Activated CD4-positive, alpha-beta T cell treated with anti-CD3 and anti-CD28 coated beads for 1 hour (primary cell): ENCODE measurements at regions not wholly inside any gene's neighbourhood (a gene's known extent, or its start where the extent isn't known, plus 50 kb on each side); places are given as distances from the start of the nearest gene placed in this dataset.

ENCODE experiments used
- DNase-seq: peaks from one replicate; pipeline ENCODE4 v3.0.0-alpha.2; 2020

DNA sequence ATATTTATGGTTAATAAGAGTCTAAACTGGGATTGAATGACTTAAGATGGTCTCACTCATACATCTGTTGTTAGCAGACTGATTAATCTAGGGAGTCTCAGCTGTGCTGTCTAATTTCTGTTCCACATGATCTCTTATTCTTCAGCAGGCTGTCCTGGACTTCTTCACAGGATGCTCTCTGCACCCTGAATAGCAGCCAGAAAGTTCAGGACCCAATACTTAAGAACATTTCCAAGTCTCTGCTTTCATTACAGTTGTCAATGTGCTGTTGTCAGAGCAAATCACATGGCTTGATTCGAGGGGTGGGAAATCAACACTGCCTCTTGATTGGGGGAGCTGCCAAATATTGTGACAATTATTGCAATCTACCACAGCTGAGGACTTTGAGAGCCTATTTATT lies 627.1 kb upstream of the SLC8A1 start:
- DNase-seq: no peak

DNA sequence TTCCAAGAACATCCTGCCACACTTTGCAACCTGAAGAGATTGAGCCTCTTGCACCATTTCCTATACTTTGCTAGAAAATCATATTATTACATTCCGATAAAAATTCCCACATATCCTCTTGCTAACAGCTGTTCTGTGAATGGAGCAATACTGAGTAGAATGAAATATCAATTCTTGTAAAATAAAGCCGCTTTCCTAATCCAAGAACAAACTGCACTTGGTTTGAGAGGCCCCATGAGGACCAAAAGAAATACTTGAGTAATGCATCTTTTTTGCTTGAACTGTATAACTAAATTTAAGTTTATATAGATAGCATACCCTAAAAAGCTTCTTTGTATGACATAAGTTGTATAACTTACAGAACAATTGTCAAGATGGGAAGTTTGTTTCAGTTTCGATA lies 632.4 kb upstream of the SLC8A1 start:
- no peak for DNase-seq

DNA sequence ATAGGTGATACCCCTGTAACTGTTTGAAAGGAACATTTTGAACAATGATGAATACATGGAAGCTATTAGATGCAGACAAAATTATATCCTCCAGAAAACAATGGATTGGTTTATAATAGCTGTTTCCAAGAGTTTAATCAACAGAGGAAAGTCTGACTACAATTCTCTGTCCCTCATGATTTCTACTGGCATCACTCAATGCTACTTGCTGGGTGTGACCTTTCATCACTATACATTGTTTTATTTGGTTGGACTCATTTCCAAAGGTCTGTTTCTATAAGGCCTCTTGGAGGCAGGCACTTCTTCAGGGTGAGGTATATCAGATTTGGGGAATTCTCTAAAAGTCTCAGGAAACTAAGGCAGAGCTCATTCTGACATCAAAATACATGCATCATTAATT lies 636.1 kb upstream of the SLC8A1 start:
- no peak for DNase-seq

DNA sequence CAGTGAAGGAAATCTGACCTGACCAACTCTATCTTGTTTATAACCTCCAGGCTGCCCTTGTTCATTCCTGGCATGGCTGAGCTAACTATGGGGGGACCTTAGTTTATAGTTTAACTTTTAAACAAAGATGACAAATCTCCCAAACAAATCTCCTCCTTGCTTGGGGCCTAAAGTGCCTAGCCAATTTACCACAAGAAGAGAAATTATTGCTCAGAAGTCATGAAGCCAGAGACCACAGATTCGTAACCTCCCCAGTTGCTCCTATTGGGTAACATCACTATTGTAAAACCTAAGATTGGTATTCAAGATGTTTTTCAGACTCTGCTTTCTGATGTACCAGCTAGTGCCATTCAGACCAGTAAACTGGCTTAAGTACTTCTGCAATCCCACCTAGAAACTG lies 649.4 kb upstream of the SLC8A1 start:
- DNase-seq: no peak

DNA sequence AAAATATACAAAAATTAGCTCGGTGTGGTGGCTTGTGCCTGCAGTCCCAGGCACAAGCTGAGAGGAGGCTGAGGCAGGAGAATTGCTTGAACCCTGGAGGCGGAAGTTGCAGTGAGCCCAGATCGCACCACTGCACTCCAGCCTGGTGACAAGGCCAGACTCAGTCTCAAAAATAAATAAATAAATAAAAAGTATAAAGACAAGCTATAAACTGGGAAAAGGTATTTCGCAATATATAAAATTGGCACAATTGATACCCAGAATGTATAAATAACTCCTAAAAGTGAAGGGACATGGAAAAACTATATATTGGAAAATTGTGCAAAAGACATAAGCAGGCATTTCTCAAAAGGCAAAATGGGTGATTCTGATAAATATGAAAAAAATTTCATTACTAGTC lies 657.9 kb upstream of the SLC8A1 start:
- DNase-seq: no peak

DNA sequence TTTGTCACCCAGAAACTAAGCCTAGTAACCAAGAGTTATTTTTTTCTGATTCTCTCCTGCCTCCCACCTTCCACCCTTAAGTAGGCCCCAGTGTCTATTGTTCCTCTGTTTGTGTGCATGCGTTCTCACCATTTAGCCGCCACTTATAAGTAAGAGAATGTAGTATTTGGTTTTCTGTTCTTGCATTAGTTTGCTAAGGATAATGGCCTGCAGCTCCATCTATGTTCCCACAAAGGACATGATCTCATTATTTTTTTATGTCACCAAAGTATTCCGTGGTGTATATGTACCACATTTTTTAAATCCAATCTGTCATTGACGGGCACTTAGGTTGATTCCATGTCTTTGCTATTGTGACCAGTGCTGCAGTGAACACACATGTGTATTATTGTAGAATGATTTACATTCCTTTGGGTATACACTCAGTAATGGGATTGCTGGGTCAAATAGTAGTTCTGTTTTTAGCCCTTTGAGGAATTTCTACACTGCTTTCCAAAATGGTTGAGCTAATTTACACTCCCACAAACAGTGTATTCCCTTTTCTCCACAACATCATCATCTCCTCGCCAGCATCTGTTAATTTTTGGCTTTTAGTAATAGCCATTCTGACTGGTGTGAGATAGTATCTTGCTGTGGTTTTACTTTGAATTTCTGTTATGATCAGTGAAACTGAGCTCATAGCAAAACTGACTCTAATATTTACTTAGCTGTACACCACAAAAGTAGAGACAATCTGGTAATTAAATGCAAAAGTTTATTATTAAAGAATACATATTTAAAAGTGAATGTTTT lies 660.1 kb upstream of the SLC8A1 start:
- DNase-seq: no peak

DNA sequence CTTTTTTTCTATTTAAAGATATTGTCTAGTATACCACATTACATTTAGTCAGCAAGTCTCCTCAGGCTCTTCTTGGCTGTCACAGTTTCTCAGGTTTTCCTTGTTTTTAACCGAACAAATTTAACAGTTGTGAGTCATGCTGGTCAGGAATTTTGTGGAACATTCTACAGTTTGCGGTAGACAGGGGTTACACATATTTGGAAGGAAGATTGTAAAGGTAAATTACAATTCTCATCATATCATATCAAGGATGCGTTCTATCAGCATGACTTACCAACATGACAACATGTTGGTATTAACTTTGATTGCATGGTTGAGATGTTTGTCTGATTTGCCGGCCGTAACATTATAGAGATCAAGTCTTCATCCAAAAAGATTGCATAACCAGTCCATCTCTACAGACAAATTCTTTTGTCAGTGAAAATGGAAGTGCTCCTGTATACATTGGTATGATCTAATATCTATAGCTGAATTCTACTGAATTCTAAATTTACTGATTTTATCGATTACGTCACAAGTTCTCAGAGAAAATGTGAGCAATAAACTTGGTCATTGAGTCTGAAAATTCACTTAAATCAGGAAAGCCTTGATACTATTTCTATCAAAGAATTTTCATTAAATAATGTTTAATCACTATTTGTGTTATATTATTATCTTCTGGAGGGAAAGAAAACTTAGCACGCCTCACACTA lies 664.4 kb upstream of the SLC8A1 start:
- no peak for DNase-seq

DNA sequence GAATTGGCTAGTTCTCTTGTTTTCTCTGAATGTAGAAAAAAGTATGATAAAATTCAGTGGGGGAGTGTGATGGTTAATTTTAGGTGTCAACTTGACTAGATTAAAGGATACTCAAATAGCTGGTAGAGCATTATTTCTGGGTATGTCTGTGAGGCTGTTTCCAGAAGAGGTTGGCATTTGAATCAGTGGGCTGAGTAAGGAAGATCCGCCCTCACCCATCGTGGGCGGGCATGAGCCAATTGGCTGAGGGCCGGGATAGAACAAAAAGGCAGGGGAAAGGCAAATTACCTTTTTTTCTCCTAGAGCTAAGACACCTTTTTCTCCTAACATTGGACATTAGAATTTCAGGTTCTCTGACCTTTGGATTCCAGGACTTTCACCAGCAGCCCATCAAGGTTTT lies 667.6 kb upstream of the SLC8A1 start:
- DNase-seq: no peak

DNA sequence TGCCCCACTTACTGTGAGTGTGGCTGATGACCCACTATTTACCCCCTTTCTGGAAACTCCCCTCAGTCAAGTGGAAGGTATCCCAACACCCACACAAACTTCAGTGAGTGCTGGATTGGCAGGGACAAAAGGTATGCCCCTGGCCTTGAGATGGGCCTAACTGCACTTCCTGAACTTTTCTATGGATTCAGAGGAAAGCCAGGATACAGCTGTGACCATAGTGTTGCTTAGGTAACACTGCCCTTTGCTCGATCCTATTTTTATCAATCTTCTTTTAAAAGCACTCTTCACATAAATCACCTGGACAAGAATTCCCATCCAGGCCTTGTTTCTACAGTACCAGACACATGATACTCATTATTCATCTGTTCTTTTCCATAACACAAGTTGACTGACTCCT lies 671.5 kb upstream of the SLC8A1 start:
- no peak for DNase-seq

DNA sequence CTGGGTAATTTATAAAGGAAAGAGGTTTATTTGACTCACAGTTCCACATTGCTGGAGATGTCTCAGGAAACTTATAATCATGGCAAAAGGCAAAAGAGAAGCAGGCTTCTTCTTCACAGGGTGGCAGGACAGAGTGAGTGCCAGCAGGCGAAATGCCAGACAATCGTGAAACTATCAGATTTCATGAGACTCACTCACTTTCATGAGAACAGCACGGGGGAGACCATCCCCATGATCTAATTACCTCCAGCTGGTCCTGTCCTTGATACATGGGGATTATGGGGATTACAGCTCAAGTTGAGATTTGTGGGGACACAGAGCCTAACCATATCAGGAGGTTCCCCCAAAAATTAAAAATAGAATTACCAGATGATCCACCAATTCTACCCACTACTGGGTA lies 675.5 kb upstream of the SLC8A1 start:
- DNase-seq: no peak

DNA sequence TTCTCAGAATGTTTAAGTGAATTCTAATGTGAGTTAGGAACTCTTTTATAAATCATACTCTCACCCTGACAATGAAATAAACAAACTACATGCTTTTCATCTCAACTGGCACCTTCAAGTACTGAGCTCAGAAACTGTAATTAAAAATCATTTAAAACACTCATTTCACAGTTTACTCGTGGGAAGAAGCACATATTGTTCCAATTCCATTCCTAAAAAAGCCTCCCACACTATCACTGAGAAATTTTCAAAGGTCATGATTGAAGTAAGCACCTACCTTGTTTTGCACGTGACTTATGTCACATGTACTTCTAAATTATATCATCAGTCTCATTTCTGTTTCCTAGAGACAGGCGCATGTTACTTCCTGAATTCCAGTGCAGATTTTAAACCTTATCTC lies 678.1 kb upstream of the SLC8A1 start:
- DNase-seq: no peak

DNA sequence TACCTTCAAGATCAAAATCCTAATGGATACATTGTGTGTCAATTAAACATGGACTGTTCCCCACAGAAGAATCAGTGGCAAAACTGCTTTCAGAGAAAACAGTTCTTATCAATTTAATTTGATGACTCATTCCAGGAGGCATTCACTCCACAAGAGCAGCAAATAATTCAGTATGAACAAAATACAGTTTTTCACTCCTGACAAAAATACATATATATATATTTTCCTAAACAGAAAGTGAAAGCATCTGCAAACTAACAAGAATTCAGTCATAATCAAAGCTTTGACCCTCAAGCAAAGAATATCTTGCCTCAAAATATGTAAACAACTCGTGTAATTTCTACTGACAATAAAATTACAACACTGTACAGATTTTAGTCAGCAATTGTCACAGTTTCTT lies 685.1 kb upstream of the SLC8A1 start:
- DNase-seq: no peak

DNA sequence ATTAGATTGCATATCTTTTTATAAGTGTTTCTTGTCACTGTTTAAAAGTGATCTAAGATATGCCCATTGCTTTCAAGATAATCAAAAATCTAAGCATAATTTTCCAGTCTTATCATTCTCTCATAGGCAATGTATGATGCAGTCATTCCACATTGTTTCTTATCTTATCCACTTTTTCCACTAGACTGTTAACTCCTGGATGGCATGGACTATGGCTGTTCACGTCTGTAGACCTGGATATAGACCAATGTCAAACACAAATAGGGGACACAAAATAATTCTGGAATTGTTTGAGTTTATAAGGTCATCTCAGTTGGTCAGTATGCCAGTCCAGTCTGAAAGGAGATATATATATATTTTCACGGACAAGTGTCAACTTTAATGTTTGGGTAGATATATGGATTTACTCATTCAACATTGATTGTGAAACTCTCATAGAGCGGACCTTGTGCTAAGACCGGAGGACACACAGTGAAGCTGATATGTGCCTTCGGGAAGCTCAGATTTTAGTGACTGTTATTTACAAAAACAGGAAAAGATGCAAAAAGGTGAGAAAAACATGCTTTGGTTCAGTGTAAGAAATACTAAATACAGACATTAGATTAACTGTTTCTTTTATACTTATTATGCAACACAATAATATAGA lies 689.4 kb upstream of the SLC8A1 start:
- DNase-seq: no peak

DNA sequence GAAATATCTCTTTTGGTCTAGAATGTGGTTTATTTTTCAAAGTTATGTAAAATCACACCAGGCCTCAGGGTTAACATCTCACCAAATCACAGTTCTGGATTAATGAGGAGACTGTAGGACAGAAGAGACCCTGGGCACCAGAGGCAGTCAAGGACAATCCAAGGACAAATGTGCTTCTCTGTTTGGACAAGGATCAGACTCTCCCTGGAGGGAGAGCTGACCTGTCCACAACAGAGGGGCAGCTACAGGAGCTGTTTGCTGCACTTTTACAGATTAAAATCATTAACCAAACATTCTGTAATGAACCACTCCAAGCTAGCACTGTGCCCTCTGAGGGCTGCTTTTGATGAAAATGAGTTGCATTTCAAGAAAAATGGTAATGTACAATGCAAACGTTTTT lies 690.6 kb upstream of the SLC8A1 start:
- no peak for DNase-seq

DNA sequence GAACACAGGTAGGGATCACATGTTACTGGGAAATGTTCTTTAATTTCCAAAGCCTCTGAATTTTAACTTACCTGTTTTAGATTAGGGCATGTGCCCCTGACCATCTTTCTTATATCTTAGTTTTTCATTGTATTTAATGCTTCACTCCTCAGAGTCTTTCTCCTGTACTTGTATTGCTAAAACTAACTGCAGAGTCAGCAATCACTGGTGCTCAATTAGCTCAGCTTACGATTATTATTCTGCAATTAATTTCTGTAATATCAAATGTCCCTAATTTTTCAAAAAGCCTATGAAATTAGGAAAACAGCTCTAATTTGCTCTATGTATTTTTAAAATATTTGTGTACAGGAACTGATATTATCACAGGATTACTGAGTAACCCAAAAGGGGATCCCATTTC lies 693.2 kb upstream of the SLC8A1 start:
- DNase-seq: no peak

DNA sequence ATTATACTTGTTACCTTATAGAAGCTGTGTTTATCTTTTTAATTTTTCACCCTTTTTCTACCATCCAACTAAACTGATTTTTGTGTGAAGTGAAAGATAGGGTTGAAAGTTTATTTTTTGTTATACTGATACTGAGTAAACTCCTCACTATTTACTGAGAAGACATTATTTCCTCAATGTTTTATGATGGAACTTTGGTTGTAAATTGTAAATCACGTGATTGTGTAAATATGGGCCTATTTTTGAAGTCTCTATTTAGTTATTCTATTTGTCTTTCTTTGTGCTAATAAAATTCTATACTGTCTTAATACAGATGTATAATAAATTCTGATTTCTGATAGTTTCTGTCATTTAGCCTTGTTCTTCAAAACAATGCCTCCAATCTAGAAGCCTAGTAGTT lies 697.2 kb upstream of the SLC8A1 start:
- no peak for DNase-seq

DNA sequence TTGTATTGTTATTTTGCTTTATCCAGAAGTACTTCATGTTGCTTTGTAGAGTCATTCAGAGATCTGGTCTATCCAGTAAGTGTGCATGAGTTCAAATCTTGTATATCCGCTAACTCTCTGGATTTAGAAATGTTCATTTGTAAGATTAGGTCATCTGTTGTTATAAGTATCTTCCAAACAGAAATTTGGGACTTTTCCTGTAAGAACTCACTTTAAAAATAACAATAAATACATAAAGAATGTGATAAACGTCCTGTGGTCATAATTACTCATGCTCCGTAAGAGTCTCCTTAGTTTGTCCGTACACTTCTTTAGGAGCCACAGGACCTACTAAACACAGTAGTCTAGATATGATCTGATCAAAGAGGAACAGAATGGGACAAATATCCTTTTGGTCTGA lies 699.9 kb upstream of the SLC8A1 start:
- no peak for DNase-seq

DNA sequence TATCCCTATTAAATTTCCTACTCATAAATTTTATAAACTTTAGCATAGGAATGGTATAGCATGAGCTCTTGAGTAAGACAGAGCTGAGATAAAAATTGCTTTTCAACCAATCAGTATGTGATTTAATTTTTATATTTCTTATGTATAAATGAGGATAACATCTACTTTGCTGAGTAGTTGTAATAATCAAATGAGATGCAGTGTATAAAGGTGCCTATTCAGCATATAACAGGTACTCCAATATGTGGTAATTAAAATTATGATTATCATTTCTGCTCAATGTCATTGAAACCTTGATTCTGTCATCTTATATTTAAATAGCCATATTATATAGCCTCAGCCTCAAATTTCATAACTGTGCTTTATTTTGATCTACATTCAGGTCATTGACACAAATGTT lies 700.4 kb upstream of the SLC8A1 start:
- no peak for DNase-seq

DNA sequence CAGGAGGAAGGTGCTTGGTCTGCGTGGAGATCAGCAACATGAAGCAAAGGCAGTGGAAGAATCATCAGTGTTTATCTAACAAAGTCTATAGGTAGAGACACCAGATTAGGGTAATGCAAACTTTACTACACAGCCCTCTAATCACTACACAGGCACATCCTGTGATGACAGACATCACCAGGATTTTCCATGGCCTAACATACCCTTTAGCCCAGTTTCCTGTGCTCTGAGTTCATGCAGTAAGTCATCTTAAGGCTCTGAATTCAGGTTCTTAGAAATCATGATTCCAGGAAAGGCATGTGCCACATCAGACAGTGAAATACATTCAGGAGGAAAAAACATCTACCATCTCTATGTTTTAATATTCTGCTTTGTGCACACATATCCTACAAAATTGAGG lies 708.5 kb upstream of the SLC8A1 start:
- no peak for DNase-seq

DNA sequence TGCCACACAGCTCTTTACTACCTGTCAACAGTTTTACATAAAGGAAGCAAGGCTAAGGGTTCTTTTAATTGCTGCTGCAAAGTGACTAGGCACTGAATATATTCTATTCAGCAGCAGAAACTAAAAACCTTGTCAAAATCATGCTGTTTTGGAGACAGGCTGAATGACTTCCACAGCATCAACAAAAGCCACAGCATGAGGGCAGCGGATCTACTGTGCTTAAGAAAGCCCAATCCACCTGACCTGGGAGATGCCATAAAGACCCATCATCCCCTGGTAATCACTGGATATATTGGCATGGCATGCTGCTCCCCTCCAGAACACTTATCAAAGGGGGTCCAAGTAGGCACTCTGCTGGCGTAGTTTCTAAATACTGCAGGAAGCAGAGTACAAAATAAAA lies 715.1 kb upstream of the SLC8A1 start:
- no peak for DNase-seq

DNA sequence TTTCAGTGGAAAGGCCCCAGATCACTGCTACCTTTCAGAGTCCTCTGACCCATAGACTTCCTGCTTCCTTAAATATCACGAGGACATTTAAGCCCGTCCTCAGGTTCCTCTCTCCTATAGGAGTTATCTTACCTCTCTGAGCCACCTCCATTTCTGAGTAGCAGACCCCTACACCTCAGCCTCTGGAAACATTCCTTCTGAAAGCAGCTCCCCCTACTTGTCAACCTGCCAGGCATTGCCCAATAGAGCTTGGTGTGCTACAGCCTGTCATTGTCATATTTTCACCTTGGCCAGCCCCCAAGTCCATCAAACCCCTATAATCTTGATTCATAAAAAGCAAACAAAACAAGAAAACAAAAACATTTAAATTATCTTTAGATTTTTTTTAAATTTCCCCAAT lies 717.9 kb upstream of the SLC8A1 start:
- no peak for DNase-seq

DNA sequence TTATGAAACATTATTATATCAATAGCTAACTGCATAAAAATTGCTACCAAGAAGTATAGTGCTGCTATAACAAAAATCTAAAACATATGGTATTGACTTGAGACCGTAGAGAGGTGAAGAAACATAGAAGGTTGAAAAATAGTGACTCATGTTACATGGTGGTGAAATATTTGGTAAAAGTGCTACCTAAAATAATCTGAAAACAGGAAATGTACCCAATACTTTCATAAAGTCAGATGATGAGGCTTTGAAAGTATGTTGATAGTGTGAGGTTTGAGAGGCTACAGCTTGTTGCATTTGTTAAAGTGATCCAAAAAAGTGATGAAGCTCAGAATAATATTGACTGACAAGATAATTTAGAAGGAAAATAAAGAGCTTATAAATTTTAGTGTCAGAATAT lies 718.7 kb upstream of the SLC8A1 start:
- no peak for DNase-seq

DNA sequence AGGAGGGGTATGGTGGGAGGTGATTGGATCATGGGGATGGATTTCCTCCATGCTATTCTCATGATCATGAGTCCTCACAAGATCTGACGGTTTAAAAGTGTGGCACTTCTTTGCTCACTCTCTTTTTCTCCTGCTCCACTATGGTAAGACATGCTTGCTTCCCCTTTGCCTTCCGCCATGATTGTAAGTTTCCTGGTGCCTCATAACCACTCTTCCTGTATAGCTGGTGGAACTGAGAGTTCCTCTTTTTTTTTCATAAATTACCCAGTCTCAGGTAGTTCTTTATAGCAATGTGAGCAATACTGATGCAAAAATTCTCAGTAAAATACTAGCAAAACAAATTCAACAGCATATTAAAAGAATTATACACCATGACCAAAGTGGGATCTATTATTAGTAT lies 728.5 kb upstream of the SLC8A1 start:
- DNase-seq: no peak

DNA sequence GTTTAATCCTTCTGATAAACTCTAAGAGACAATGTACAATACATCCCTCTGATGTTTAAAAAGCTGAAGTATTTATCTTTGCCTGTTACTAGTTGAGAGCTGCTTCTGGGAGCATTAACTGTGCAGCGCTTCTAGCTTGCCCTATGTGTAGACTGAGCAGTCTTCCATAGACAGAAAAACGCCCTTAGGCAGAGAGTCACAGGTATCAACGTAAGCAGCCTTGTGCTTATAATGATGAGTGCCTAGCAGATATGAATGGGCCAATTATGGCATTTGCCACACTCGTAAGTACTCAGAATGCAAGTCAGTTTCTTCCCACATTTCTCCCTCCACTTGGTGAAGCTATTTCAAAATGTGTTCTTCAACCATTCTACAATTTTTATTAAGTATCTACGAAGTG lies 731.1 kb upstream of the SLC8A1 start:
- DNase-seq: no peak
